Stimulated activated CD8-positive, alpha-beta memory T cell treated with anti-CD3 and anti-CD28 coated beads, Interleukin-15, amount 100 ng/mL, for 24 hours (primary cell): ENCODE measurements at regions not wholly inside any gene's neighbourhood (a gene's known extent, or its start where the extent isn't known, plus 50 kb on each side); places are given as distances from the start of the nearest gene placed in this dataset.

Experiments
- DNase-seq: peaks from one replicate; pipeline ENCODE4 v3.0.0-alpha.2; 2020; ENCODE audit warnings: low read depth

DNA sequence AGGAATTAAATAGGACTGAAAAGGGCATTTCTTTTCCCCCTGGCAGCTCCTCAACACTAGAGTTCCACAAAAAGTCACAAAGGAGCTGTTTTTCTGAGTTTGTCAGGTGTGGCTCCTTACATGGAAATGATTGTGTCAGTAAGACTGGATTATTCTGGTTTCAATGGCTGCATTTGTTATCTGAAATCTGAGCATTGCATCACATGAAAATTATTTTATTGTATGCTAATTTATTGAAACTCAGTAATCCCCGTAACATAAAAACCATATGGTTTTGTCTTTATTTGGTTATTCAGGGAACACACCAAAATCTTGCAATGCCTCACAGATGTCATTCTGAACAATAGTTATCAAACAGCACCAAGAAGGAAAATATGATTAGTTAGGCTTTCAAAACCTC lies 439.7 kb upstream of the TNP1 start:
- no peak for DNase-seq

DNA sequence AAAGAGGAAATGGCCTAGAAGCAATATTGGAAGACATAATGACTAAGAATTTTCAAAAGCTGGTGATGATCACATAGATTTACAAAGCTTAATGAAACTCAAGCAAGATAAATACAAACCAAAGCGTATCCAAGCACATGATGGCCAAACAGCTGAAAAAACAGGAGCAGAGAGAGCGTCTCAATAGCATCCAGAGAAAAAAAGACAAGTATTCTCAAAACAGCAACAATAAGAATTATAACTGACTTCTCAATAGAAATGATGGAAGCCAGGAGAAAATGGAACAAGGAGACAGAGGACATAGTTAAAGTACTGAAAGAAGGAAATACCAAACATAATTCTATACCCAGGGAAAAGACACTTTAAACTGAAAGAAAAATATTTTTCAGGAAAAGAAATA lies 437.2 kb upstream of the TNP1 start:
- DNase-seq = no peak

DNA sequence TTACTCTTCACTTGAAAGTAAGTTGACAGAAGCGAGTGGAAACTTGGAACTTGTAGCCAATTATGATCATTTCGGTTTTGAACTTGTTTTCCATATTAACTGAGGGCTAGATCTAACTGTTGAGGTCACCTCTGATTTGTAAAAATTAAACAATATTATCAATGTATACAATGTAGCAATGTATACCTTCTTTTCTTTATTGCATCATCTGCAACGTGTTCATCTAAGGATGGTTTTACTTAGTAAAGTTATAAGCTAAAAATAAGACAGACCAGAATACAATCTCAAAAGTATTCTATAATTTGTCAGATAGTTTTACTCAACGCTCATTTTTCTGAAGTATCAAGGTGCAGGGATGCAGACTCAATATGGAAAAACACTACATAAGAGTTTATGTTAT lies 435.0 kb upstream of the TNP1 start:
- DNase-seq = no peak

DNA sequence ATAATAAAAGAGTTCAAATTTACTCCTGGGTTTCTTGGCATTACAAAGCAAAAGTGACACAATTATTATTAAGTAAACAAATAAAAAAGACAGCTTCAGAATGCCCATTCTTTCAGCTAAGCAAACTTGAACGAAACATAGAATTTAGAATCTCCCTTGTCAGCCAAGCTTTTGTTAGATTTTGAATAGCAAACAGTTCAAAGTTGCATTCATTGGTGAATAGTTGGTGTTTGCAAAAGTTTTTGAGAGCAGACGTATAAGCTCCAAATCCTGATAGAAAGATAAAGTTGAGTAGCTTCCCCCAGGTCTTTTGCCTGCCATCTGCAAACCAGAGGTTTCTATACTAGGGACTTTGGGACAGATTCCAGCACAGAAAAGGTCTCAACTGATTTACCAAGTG lies 434.3 kb upstream of the TNP1 start:
- DNase-seq = no peak

DNA sequence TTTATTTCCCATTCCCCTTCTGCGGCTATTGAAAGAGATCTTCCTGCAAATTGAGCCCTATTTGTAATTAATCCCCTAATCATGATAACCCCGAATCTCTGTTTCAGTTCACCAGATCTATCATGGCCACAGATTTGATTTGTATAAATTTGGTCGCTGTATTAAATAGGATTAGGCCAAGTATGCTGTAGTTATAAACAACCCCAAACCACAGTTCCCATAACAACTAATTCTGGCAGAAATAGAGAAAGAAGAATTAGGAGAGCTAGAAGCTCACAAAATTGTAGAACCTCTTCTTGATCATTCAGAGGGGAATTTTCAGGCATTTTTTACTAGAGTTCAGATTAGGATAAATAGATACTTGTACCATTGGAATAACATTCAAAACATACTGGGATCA lies 433.7 kb upstream of the TNP1 start:
- no peak for DNase-seq

DNA sequence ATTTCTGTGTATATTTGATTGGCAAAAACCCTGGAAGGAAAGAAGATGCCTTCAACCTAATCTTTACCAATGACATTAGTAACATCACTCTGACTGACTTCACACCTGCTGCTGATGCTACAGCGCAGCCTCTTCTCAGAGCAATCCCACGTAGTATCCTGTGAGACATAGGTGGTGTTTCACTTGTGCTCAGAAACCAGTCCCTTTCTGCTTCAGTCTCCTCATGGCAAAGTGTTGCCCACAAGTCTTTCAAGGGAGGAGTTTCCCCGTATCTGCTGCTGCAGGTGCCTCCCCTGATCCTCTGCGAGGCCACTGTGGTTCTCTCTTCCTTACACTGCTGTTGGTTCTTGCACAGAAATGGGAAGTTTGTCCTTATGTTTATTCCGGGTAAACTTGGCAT lies 433.2 kb upstream of the TNP1 start:
- no peak for DNase-seq

DNA sequence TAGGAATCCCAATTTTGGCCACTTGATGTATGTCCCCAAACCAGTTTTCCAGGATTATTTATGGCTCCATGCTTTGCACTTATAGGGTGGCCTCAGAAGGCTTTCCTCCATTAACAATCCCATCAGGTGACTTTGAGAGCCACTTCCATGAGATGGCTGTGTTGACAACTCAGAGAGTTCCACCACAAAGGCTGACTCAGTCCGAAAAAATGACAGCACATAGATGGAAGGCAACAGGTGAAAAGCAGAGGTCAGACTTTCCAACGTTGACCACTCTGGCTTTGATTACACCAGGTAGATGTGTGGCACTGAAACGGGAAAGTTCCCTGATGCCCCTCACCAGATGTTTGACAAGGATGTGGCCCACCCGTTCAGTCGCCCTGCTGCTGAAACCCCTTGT lies 431.4 kb upstream of the TNP1 start:
- DNase-seq = no peak

DNA sequence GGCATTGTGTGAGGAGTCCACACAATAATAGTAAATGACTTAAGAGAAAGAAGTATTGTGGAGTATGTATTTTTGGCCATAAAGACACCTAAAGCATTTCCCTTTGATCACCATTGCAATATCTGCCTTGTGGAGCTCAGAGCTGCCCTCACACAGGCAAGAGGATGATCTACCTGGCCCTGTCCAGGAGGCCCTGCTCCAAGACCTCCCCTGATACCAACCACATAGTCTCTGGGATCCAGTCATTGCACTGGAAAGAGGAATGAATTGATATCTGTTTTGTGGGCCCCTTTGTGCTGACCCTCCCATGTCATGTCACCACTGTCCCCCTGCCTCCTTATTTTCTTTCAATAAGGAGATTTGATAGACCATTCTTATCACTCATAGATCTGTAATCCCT lies 430.6 kb upstream of the TNP1 start:
- no peak for DNase-seq

DNA sequence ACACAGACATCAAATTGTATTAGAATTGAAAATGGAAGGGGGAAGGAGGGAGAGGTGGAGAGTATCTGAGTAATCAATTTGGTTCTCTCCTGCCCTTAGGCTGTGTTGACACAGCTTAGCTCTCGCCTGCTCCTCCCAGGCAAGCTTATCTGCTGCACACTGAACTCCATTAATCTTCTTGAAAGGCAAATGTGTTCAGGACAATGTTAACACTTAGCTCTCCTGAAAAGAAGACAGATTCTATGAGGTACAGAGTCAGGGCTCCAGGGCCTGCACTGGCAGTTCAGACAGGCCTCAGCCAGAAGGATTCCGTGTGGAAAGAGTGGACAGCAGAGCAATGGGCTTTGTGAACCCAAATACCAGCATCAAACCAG lies 430.0 kb upstream of the TNP1 start:
- no peak for DNase-seq

DNA sequence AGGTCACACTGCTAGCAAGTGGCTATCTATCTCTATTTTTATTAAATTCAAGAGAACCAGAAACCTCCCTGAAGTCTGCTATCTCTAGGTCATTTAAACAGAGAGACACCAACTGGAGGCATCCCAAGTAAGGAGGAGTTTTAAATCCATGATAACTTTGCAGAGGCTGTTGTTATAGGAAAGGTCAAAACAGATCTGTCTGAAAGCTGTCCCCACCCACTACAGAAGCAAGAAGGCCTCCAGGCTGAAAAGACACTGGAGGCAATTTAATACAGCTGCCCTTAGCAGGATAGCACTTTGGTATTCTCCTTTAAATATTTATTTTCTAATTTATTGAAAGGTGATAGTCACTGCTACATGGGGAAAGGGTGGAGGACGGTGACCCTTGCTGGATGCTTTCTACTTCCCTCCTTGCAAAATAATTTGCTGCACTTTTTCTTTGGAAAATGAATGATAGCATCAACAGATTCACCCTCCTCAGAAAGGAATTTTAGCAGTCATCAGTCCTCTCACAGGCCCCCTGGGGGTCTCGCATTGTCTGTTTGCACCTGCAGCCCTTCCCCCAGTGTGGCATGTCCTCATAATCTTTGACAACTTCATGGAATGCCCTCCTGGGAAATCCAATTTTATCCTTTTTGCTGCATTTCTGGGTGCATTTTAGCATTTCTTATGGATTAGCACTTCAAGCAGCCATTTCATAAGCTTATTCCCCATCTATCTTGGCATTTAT lies 429.5 kb upstream of the TNP1 start:
- DNase-seq = no peak

DNA sequence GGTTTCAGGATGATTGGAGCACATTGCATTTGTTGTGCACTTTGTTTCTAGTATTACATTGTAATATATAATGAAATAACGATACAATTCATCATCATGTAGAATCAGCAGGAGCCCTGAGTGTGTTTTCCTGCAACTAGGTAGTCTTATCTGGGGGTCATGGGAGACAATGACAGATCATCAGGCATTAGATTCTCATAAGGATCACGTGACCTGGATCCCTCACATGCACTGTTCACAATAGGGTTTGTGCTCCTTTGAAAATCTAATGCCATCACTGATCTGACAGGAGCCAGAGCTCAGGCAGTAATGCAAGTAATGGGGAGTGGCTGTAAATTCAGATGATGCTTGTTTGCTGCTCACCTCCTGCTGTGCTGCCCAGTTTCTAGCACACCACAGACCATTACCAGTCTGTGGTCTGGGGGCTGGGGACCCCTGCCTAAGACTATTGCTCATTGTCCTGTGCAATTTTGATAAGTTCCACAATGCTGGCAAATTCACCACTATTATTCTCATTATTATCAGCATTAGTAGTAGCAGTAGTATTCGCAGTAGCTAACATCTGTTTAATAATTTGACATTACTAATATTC lies 428.7 kb upstream of the TNP1 start:
- no peak for DNase-seq

DNA sequence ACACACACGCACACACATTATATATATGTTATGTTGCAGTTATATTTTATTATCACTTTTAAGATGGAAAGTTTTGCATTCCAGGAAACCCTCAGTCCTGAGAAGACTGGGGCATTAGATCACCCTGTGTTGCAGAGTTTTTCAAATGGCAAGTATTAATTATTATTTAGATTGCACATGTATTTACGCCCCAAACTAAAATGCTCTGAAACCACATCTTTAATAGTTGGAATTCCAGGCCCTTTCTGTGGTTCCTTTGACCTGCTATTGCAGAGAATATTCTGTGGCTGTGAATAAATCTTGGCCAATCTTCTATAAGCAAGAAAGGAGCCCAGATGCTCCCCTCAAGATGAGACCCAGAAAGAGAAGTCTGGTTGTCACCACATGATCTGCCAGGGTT lies 427.0 kb upstream of the TNP1 start:
- DNase-seq = no peak

DNA sequence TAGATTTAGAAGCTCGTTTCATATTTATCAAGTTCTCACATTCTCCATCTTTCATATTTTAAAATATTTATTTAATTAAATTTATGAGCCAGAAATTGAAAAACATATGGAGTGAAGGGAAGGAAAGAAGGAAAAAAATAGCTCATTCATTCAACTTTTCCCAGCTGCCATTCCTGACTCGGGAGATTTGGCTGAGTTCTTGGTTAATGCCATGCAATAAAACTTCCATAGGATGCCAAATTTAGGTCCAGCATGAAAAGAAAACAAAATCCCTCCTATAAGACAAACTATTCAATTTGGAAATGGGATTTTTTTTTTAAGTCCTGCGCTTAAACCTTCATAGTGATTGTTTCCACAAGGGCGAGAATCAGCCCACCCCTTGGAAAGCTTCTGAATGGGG lies 426.1 kb upstream of the TNP1 start:
- DNase-seq = no peak

DNA sequence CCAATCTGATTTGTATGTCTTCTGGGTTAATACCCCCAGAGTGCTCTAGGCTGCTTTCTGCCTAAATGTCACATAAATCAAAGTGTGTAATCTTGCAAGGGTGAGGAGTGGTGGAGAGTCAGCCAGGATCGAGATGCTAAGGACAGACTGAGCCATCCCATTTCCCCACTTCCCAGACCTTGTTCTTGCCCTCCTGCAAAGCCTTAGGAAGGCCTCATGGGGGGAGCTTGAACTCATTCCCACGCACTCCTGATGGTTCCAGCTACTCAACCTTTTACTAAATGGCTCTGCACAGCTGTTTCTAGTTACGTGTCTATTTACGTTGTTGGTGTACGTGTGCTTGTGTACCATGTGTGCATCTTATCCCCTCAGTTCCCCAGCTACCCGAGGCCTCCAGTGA lies 423.6 kb upstream of the TNP1 start:
- no peak for DNase-seq

DNA sequence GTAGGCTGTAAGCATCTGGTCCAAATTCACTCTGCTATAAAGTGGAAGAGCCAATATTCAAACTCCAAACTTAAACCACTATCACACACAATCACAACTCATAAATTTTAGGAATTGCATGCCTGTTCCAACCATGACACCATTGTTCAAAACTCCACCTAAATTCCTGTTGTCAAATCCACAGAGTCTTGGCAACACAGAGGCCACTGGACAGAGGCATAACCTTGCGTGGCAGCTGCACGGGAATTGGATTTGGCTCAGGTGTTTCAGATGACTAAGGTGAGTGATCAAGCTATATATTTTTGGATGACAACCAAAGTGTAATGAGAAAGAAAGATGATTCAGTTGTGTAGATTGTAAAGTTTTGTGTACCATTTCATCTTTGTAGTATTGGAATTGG lies 422.7 kb upstream of the TNP1 start:
- DNase-seq = no peak

DNA sequence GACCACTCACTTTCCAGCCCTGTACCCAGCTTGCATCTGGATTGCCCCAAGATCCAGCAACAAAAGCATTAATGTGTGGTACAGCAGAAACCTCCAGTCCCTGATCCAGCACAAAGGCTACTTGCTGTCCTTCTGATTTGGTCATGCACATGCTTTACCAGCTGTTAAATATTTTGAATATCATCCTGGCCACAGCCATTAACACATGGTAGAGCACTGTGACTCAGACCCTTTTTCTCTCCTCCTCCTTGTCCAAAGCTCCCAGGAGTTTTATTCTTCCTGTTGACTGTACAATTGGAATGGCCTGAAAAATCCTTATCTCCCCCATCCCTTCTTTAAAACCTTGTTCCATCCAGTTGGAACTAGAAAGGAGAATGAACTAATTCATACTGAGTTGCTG lies 419.7 kb upstream of the TNP1 start:
- no peak for DNase-seq

DNA sequence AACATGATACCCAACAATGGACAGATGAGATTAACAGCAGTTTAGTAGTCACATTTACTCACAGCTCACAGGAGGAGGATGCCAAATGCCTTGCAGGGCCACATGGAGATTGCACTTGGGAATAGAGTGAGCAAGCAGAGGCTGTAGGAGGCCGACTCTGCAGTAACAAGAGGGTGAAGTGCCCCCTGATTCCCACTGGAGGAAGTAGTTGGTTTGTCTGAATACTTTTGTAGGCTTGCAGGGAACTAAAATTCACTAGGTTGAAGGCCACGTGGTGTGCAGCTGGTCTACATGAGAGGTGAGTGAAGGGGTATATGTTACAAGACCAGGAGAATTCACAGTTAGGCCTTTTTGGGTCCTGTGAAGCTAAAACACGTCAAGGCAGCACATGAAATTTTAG lies 419.3 kb upstream of the TNP1 start:
- DNase-seq = no peak

DNA sequence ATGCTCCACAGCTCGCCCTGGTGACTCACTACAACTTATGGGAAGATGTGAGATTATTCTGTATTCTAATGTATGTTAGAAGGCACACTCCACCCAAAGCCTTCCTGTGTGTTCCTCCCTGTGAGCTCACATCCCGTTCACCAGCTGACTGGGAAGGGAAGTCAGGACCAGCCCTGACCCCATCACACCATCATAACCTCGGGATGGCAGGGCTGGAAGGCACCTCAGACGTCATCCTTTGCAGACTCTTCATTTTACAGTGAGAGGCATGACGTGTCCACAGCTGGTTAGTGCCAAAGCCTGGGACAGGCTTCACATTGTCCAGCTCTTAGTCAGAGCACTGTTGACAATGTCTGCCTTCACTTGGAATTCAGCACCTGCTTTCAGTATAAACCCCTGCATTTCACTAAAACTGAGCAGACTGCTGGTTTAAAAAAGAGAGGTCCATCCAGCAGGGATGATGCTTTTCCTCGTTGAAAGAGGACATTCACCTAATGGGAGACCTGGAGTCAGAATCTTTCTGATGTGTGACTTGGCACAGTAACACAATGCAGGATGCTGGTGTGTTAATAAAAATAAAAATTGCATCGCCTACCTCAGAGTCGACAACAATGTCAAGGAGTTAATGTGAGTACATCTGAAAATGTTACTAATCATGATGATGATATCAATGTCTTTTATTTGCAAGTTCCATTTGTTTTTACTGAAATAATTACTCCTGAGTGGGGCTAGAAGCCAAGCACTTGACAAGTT lies 418.0 kb upstream of the TNP1 start:
- DNase-seq = no peak

DNA sequence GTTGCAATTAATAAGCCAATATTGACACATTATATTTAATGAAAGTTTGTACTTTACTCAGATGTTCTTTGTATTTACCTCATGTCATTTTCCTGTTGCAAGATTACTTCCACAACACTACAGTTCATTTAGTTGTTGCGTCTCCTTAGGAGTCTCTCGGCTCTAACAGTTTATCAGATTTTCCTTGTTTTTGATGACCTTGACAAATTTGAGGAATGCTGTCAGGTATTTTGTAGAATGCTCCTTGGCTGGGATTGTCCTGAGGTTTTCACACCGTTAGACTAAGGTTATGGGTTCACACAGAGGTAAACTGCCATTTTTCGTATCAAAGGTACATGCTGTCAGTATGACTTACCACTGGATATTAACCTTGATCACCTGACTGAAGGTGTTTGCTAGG lies 416.6 kb upstream of the TNP1 start:
- DNase-seq = no peak

DNA sequence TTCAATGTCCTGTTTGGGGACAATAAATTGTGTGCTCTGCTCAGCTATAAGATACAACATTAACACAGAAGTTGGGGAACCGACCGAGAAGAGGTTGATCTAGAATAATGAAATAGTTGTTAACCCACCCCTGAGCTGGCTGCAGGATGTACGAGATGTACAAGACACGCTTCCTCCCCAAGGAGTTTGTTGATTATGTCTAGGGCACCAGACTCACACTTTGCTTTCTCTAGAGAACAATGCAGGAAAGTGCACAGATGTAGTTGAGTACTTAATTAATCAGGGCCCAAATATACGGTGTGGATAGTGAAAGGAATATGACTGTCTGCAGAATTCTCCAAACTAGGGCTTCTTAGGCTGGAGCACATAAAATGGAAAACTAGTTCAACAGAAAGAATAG lies 415.2 kb upstream of the TNP1 start:
- DNase-seq = no peak

DNA sequence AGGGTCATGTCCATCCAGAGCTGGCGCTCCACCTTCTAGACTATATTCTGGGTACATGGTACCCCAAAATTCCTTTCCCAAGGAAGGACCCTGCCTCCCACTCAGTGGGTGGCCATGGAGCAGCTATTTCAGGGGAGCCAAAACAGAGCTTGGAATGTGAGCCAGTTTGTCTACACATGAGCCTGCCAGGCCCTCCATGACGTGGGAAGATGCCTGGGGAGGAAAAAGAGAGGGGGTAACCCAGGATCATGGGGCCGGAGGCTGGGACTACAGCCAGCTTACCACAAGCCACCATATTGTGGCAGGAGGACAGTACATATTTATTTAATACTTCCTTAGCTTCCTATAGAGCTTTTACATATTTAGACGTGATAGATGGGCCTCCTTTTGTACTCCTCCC lies 414.7 kb upstream of the TNP1 start:
- DNase-seq = no peak

DNA sequence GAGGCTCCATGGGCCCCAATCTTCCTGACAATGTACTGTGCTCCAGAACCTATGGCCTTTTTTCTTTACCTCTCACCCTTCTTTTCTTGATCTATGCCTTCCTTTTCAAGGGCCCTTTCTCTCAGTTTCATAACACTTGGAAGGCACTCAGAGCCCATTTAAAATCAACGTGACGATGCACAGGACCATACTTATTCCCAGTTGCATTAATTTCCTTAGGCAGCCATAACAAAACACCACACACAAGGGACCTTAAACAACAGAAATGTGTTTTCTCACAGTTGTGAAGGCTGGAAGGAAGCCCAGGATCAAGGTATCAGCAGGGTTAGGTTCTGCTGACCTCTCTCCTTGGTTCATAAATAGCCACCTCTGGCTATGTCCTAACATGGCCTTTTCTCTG lies 414.0 kb upstream of the TNP1 start:
- no peak for DNase-seq

DNA sequence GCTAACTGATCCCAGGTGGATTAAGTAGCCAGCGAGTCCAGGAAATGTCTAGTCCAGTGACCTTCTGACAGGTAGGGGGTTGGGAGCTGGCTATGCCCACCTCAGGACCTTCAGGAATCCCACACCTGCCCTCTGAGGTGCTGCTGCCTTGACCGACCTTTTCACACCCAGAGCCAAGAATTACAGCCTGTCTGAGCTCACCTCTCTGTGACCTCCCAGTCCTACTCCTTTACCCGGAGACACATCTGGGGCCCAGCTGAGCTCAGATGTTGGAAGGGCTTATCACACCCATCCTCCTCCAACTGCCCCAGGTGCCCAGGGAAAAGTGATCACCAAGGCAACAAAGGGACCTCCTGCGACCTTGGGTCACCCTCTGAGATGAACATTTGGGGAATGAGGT lies 413.3 kb upstream of the TNP1 start:
- DNase-seq = no peak

DNA sequence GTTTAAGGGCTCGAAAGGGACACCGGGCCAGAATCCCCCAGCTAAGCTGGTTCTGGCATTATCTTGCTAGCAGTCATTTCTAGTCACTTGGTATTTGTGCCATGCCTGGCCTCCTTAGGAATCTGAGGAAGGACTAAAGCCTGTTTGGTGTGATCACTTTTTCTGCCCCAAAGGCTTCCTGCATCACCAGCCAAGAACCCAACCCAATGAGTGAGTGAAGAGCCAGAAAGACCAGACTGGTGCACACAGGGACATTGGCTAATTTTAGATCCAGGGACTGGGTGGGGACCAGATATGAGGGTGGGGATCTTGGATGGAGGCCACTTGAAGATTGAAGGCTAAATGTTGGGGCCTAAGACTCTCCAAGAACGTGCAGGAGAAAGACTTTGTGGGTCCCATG lies 411.9 kb upstream of the TNP1 start:
- no peak for DNase-seq
